WTC11 (cell line): ENCODE measurements at regions not wholly inside any gene's neighbourhood (a gene's known extent, or its start where the extent isn't known, plus 50 kb on each side); places are given as distances from the start of the nearest gene placed in this dataset.
"Not testable (repeated sequence)": the region's sequence is repeated elsewhere in the genome, so short reads cannot be mapped to it uniquely, and the experiment has no call there.

Source experiments
- ATAC-seq: fragments of 200-7000 bp; cut with Tn5 transposase; 2 replicates; pipeline ENCODE4 v1.10.0; 2021; ENCODE audit warnings: mild to moderate bottlenecking, moderate library complexity
- CTCF ChIA-PET: fragments of 300-600 bp; sonication (Branson Sonifier 250); formaldehyde crosslinking; loops from one replicate; lab custom pipeline; 2021; ENCODE audit warnings: antibody characterized with exemption; lab: Charles Lee
- POLR2A ChIA-PET: fragments of 350-600 bp; sonication (Branson Sonifier 250); formaldehyde crosslinking; loops from one replicate; lab custom pipeline; 2021; ENCODE audit warnings: antibody characterized with exemption; lab: Charles Lee
- DNase-seq: peaks from one replicate; pipeline ENCODE4 v3.0.0; 2021; ENCODE audit warnings: low spot score
- H3K27ac Mint-ChIP-seq: 2 replicates; pipeline ENCODE4 v1.8.0; 2021; ENCODE audit warnings: mixed read lengths
- H3K27me3 Mint-ChIP-seq: 2 replicates; pipeline ENCODE4 v1.8.0; 2021; ENCODE audit warnings: low read depth, mild to moderate bottlenecking, moderate library complexity, mixed read lengths
- H3K36me3 Mint-ChIP-seq: 2 replicates; pipeline ENCODE4 v1.8.0; 2021; ENCODE audit warnings: mixed read lengths
- H3K4me1 Mint-ChIP-seq: 2 replicates; pipeline ENCODE4 v1.8.0; 2022; ENCODE audit warnings: mixed read lengths
- H3K4me3 Mint-ChIP-seq: 2 replicates; pipeline ENCODE4 v1.8.0; 2021; ENCODE audit warnings: mild to moderate bottlenecking, moderate library complexity, mixed read lengths
- H3K9me3 Mint-ChIP-seq: 2 replicates; pipeline ENCODE4 v1.8.0; 2021; ENCODE audit warnings: mixed read lengths
- ATF1 ChIP-seq: sonication (generic); formaldehyde crosslinking; IDR thresholded peaks from 2 replicates; pipeline ENCODE4 v1.8.1; 2023; ENCODE audit warnings: mild to moderate bottlenecking, moderate library complexity, missing genetic modification reagents
- EMX1 ChIP-seq: fragments of 250-450 bp; sonication (Bioruptor Pico); IDR thresholded peaks from 2 replicates; pipeline ENCODE4 v1.8.0; 2021; ENCODE audit warnings: mild to moderate bottlenecking
- ETV6 ChIP-seq: sonication (generic); formaldehyde crosslinking; IDR thresholded peaks from 2 replicates; pipeline ENCODE4 v1.8.1; 2022; ENCODE audit warnings: mild to moderate bottlenecking, missing genetic modification reagents
- JAZF1 ChIP-seq: fragments of 250-450 bp; sonication (Bioruptor Pico); IDR thresholded peaks from 2 replicates; pipeline ENCODE4 v1.9.0; 2021; ENCODE audit warnings: moderate library complexity, mild to moderate bottlenecking, inconsistent platforms
- MXD4 ChIP-seq: fragments of 250-450 bp; sonication (Bioruptor Pico); IDR thresholded peaks from 2 replicates; pipeline ENCODE4 v1.8.0; 2021; ENCODE audit warnings: mild to moderate bottlenecking, moderate library complexity, borderline replicate concordance
- PRRX2 ChIP-seq: fragments of 250-450 bp; sonication (Bioruptor Pico); IDR thresholded peaks from 2 replicates; pipeline ENCODE4 v1.8.0; 2021; ENCODE audit warnings: mild to moderate bottlenecking
- SP1 ChIP-seq: sonication (generic); formaldehyde crosslinking; conservative IDR thresholded peaks from 2 replicates; pipeline ENCODE4 v1.8.1; 2022; ENCODE audit warnings: missing genetic modification reagents
- TCF7 ChIP-seq: sonication (generic); formaldehyde crosslinking; IDR thresholded peaks from 2 replicates; pipeline ENCODE4 v1.8.0; 2022; ENCODE audit warnings: mild to moderate bottlenecking, low read depth, missing genetic modification reagents, moderate library complexity
- ZBTB21 ChIP-seq: sonication (generic); formaldehyde crosslinking; IDR thresholded peaks from 2 replicates; pipeline ENCODE4 v1.8.1; 2023; ENCODE audit warnings: mild to moderate bottlenecking, missing genetic modification reagents, borderline replicate concordance
- TF ChIP-seq, protein P1 (sequence below): sonication (generic); formaldehyde crosslinking; IDR thresholded peaks from 2 replicates; pipeline ENCODE4 v1.8.0; 2022; ENCODE audit warnings: mild to moderate bottlenecking, missing genetic modification reagents
- TF ChIP-seq, protein P2 (sequence below): sonication (generic); formaldehyde crosslinking; IDR thresholded peaks from 2 replicates; pipeline ENCODE4 v1.8.0; 2022; ENCODE audit warnings: missing genetic modification reagents
- TF ChIP-seq, protein P3 (sequence below): sonication (generic); formaldehyde crosslinking; IDR thresholded peaks from 2 replicates; pipeline ENCODE4 v1.8.1; 2022; ENCODE audit warnings: missing genetic modification reagents, borderline replicate concordance
- TF ChIP-seq, protein P4 (sequence below): fragments of 250-450 bp; sonication (Bioruptor Pico); IDR thresholded peaks from 2 replicates; pipeline ENCODE4 v1.9.0; 2021; ENCODE audit warnings: moderate library complexity, mild to moderate bottlenecking, inconsistent platforms, borderline replicate concordance
- TF ChIP-seq, protein P5 (sequence below): sonication (generic); formaldehyde crosslinking; IDR thresholded peaks from 2 replicates; pipeline ENCODE4 v1.8.1; 2023; ENCODE audit warnings: mild to moderate bottlenecking, moderate library complexity, missing genetic modification reagents

DNA sequence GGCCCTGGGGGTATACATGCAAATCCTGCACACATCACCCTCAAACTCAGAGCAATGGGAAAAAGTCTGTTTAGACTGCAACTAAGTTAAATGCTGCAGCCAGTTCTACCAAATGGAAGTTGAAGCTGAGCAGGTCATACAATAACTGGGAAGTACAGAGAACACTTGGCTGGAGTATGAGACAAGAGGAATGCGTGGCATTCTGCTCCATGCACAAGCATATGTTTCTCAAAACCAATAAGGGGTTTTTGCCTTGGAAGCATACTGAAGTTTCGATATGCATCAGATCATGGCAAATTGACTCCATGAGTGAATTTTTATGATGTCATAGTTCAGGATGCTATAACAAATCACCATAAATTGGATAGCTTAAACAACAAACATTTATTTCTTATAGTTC lies 193.8 kb downstream of the COL12A1 start (continued):
- TF ChIP-seq, protein P1, sequence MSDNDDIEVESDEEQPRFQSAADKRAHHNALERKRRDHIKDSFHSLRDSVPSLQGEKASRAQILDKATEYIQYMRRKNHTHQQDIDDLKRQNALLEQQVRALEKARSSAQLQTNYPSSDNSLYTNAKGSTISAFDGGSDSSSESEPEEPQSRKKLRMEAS (CRISPR knock-in tag), result no peak
- no peak for TF ChIP-seq SP1 (CRISPR knock-in tag)
- TF ChIP-seq, protein P2, sequence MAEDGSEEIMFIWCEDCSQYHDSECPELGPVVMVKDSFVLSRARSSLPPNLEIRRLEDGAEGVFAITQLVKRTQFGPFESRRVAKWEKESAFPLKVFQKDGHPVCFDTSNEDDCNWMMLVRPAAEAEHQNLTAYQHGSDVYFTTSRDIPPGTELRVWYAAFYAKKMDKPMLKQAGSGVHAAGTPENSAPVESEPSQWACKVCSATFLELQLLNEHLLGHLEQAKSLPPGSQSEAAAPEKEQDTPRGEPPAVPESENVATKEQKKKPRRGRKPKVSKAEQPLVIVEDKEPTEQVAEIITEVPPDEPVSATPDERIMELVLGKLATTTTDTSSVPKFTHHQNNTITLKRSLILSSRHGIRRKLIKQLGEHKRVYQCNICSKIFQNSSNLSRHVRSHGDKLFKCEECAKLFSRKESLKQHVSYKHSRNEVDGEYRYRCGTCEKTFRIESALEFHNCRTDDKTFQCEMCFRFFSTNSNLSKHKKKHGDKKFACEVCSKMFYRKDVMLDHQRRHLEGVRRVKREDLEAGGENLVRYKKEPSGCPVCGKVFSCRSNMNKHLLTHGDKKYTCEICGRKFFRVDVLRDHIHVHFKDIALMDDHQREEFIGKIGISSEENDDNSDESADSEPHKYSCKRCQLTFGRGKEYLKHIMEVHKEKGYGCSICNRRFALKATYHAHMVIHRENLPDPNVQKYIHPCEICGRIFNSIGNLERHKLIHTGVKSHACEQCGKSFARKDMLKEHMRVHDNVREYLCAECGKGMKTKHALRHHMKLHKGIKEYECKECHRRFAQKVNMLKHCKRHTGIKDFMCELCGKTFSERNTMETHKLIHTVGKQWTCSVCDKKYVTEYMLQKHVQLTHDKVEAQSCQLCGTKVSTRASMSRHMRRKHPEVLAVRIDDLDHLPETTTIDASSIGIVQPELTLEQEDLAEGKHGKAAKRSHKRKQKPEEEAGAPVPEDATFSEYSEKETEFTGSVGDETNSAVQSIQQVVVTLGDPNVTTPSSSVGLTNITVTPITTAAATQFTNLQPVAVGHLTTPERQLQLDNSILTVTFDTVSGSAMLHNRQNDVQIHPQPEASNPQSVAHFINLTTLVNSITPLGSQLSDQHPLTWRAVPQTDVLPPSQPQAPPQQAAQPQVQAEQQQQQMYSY (CRISPR knock-in tag), result no peak
- no peak for TF ChIP-seq TCF7 (CRISPR knock-in tag)
- TF ChIP-seq JAZF1 (CRISPR knock-in tag), result no peak
- TF ChIP-seq, protein P3, sequence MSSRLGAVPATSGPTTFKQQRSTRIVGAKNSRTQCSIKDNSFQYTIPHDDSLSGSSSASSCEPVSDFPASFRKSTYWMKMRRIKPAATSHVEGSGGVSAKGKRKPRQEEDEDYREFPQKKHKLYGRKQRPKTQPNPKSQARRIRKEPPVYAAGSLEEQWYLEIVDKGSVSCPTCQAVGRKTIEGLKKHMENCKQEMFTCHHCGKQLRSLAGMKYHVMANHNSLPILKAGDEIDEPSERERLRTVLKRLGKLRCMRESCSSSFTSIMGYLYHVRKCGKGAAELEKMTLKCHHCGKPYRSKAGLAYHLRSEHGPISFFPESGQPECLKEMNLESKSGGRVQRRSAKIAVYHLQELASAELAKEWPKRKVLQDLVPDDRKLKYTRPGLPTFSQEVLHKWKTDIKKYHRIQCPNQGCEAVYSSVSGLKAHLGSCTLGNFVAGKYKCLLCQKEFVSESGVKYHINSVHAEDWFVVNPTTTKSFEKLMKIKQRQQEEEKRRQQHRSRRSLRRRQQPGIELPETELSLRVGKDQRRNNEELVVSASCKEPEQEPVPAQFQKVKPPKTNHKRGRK (CRISPR knock-in tag), result no peak
- TF ChIP-seq ETV6 (CRISPR knock-in tag), result no peak
- TF ChIP-seq PRRX2, result no peak

DNA sequence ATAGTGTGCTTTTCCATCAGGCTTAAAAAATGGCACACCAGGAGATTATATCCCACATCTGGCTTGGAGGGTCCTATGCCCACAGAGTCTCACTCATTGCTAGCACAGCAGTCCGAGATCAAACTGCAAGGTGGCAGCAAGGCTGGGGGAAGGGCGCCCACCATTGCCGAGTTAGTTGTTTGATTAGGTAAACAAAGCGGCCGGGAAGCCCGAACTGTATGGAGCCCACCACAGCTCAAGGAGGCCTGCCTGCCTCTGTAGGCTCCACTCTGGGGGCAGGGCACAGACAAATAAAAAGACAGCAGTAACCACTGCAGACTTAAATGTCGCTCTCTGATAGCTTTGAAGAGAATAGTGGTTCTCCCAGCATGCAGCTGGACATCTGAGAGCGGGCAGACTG lies 201.9 kb downstream of the COL12A1 start:
- peaks cover 48% of the 10 kb centered on the region for H3K9me3 Mint-ChIP-seq
- H3K27me3 Mint-ChIP-seq, CTCF ChIA-PET, POLR2A ChIA-PET, H3K27ac Mint-ChIP-seq, H3K4me3 Mint-ChIP-seq, DNase-seq, H3K4me1 Mint-ChIP-seq, ATAC-seq: not testable (repeated sequence)
- peaks cover 25% of the 10 kb centered on the region for H3K36me3 Mint-ChIP-seq

DNA sequence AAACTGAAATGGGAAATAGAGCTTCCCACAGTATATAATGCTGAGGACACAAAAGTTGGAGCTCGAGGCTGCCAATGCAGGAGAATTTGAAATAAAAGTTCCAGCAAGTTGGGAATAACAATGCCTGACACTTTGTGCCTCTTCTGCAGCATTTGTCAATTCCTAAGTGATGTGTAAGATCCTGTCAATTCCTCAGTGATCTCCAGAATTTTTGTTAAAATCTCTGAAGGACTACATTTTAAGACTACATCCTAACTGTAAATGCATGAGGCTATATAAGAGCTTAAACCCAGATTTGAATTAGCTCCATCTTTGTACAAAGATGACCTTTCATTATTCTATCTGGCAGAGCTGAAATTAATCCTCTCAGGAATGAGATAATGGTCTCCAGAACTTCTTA lies 208.2 kb downstream of the COL12A1 start:
- POLR2A ChIA-PET, result no interaction called here
- no peak for ATAC-seq
- no peaks in the 10 kb centered on the region for H3K27me3 Mint-ChIP-seq
- CTCF ChIA-PET, result no interaction called here
- H3K27ac Mint-ChIP-seq, result no peak overlapping the region
- no peak overlapping the region for H3K4me3 Mint-ChIP-seq
- peaks cover 14% of the 10 kb centered on the region for H3K4me1 Mint-ChIP-seq
- no peak for DNase-seq
- H3K36me3 Mint-ChIP-seq, result peaks cover 6% of the 10 kb centered on the region
- TF ChIP-seq, protein P4, sequence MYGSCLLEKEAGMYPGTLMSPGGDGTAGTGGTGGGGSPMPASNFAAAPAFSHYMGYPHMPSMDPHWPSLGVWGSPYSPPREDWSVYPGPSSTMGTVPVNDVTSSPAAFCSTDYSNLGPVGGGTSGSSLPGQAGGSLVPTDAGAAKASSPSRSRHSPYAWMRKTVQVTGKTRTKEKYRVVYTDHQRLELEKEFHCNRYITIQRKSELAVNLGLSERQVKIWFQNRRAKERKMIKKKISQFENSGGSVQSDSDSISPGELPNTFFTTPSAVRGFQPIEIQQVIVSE (CRISPR knock-in tag), result no peak
- TF ChIP-seq ZBTB21 (no peak), EMX1 (no peak), MXD4 (CRISPR knock-in tag) (no peak)
- TF ChIP-seq, protein P5, sequence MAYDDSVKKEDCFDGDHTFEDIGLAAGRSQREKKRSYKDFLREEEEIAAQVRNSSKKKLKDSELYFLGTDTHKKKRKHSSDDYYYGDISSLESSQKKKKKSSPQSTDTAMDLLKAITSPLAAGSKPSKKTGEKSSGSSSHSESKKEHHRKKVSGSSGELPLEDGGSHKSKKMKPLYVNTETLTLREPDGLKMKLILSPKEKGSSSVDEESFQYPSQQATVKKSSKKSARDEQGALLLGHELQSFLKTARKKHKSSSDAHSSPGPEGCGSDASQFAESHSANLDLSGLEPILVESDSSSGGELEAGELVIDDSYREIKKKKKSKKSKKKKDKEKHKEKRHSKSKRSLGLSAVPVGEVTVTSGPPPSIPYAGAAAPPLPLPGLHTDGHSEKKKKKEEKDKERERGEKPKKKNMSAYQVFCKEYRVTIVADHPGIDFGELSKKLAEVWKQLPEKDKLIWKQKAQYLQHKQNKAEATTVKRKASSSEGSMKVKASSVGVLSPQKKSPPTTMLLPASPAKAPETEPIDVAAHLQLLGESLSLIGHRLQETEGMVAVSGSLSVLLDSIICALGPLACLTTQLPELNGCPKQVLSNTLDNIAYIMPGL (CRISPR knock-in tag), result no peak
- peaks cover 25% of the 10 kb centered on the region; the same call in 1 of the 2 replicates for H3K9me3 Mint-ChIP-seq

DNA sequence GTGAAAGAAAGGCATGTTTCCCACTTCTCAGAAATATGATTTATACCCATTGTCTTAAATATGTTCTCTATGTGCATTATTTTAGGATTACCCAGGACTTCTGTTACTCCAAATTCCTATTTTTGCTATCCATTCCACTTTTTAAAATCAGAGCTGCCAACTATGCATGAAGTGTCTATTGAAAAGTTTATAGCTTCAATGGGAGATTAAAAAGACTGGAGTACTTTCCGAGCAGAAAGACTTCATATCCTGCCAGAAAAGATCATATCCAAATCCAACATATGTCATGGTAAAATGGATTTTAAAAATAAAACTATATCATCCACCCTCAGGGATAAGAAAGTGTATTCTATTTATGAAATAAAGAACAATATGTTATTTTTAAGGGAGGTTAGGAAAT lies 212.7 kb downstream of the COL12A1 start:
- peaks cover 12% of the 10 kb centered on the region; the same call in 1 of the 2 replicates for H3K9me3 Mint-ChIP-seq
- POLR2A ChIA-PET, result no interaction called here
- ATAC-seq (no peak), DNase-seq (no peak)
- H3K27me3 Mint-ChIP-seq, result no peaks in the 10 kb centered on the region
- no peak overlapping the region for H3K27ac Mint-ChIP-seq
- no peaks in the 10 kb centered on the region for H3K36me3 Mint-ChIP-seq
- CTCF ChIA-PET, result interaction anchor here (0.8 to 1.4 kb wide), 2 partner anchors 28 to 216 kb away, joined by 3 read pairs; no protein-coding TSS in a partner anchor
- H3K4me1 Mint-ChIP-seq, result peaks cover 19% of the 10 kb centered on the region
- TF ChIP-seq ATF1, result no peak
- TF ChIP-seq, protein P3 (CRISPR knock-in tag), result no peak
- no peak overlapping the region for H3K4me3 Mint-ChIP-seq
